Endodermal cell (in vitro differentiated cells): ENCODE measurements at regions not wholly inside any gene's neighbourhood (a gene's known extent, or its start where the extent isn't known, plus 50 kb on each side); places are given as distances from the start of the nearest gene placed in this dataset.

Experiments used
- DNase-seq: peaks from one replicate; pipeline ENCODE4 v3.0.0-alpha.2; 2017
- H3K27ac ChIP-seq: 2 replicates; pipeline ENCODE4 v1.5.1; 2013; ENCODE audit warnings: mild to moderate bottlenecking, low read depth, low read length, moderate library complexity
- H3K27me3 ChIP-seq: 2 replicates; pipeline ENCODE4 v1.6.1; 2013; ENCODE audit warnings: mild to moderate bottlenecking, low read length, moderate library complexity; ENCODE audit not compliant: insufficient read depth, control insufficient read depth, poor library complexity, severe bottlenecking
- H3K36me3 ChIP-seq: 2 replicates; pipeline ENCODE4 v1.7.0; 2013; ENCODE audit warnings: mild to moderate bottlenecking, low read length, moderate library complexity; ENCODE audit not compliant: control insufficient read depth, insufficient read depth
- H3K4me1 ChIP-seq: one replicate; pipeline ENCODE4 v1.7.0; 2013; ENCODE audit warnings: low read length; ENCODE audit not compliant: control insufficient read depth, insufficient read depth
- H3K4me3 ChIP-seq: 2 replicates; pipeline ENCODE4 v1.5.1; 2013; ENCODE audit warnings: mild to moderate bottlenecking, low read length, moderate library complexity
- H3K9ac ChIP-seq: 2 replicates; pipeline ENCODE4 v1.6.1; 2013; ENCODE audit warnings: mild to moderate bottlenecking, low read length, moderate library complexity; ENCODE audit not compliant: poor library complexity, severe bottlenecking; ENCODE audit errors: extremely low read depth
- H3K9me3 ChIP-seq: 2 replicates; pipeline ENCODE4 v1.6.1; 2013; ENCODE audit warnings: mild to moderate bottlenecking, low read length, moderate library complexity; ENCODE audit not compliant: control insufficient read depth
- H3K27ac Mint-ChIP-seq: 2 replicates; pipeline ENCODE4 v1.8.0; 2020; ENCODE audit warnings: mixed read lengths
- H3K27me3 Mint-ChIP-seq: 2 replicates; pipeline ENCODE4 v1.8.0; 2021; ENCODE audit warnings: mild to moderate bottlenecking, mixed read lengths; ENCODE audit not compliant: insufficient read depth
- H3K36me3 Mint-ChIP-seq: 2 replicates; pipeline ENCODE4 v1.8.0; 2020; ENCODE audit warnings: low read depth, mixed read lengths
- H3K4me1 Mint-ChIP-seq: 2 replicates; pipeline ENCODE4 v1.8.0; 2020; ENCODE audit warnings: mixed read lengths
- H3K4me3 Mint-ChIP-seq: 2 replicates; pipeline ENCODE4 v1.8.0; 2020; ENCODE audit warnings: mild to moderate bottlenecking, moderate library complexity, mixed read lengths
- H3K9me3 Mint-ChIP-seq: 2 replicates; pipeline ENCODE4 v1.8.0; 2020; ENCODE audit warnings: mild to moderate bottlenecking, mixed read lengths
- WGBS, 2 experiments: methylation state at CpG; one replicate each; pipeline versions ENCODE4 v1.1.5 to v1.1.7; 2013; ENCODE audit warnings: missing lambda C conversion rate in 2 of 2, mixed read lengths in 1 of 2; ENCODE audit not compliant: insufficient coverage in 1 of 2, insufficient read length in 1 of 2; 5-methylcytosine and 5-hydroxymethylcytosine counted together
- TF ChIP-seq, protein P1 (sequence below): fragments of 200-600 bp; sonication (generic); conservative IDR thresholded peaks from 2 replicates; pipeline ENCODE4 v1.5.0; 2021; ENCODE audit warnings: antibody characterized with exemption, mild to moderate bottlenecking

DNA sequence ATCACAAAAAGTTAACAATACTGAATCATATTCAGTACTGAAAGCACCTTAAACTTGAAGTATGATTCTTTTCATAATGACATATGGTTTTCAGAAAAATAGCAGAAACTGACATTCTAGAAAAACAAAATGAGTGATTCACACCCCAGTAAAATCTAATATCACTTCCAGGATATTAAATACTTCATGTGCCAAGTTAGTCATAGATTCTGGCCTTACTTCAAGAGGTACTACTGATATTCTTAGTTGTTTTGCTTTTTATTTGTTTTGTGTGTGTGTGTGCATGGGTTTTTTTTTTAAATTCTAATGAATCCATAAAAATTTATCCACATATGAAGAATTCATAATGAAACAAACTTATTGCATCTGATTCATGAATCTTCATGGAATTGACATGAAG is 207.9 kb upstream of the UFM1 start:
- Histone ChIP-seq H3K27me3 (no peaks in the 10 kb centered on the region), H3K9ac (no peak overlapping the region), H3K36me3 (no peaks in the 10 kb centered on the region), H3K27ac (no peak overlapping the region), H3K4me3 (no peak overlapping the region), H3K9me3 (no peaks in the 10 kb centered on the region), H3K4me1 (no peaks in the 10 kb centered on the region)
- peaks cover 4% of the 10 kb centered on the region for H3K4me1 Mint-ChIP-seq
- no peak overlapping the region for H3K4me3 Mint-ChIP-seq
- no peaks in the 10 kb centered on the region for H3K36me3 Mint-ChIP-seq
- no peak for DNase-seq
- no peaks in the 10 kb centered on the region for H3K27me3 Mint-ChIP-seq
- TF ChIP-seq, protein P1, sequence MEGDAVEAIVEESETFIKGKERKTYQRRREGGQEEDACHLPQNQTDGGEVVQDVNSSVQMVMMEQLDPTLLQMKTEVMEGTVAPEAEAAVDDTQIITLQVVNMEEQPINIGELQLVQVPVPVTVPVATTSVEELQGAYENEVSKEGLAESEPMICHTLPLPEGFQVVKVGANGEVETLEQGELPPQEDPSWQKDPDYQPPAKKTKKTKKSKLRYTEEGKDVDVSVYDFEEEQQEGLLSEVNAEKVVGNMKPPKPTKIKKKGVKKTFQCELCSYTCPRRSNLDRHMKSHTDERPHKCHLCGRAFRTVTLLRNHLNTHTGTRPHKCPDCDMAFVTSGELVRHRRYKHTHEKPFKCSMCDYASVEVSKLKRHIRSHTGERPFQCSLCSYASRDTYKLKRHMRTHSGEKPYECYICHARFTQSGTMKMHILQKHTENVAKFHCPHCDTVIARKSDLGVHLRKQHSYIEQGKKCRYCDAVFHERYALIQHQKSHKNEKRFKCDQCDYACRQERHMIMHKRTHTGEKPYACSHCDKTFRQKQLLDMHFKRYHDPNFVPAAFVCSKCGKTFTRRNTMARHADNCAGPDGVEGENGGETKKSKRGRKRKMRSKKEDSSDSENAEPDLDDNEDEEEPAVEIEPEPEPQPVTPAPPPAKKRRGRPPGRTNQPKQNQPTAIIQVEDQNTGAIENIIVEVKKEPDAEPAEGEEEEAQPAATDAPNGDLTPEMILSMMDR, result no peak
- no peak overlapping the region for H3K27ac Mint-ChIP-seq
- H3K9me3 Mint-ChIP-seq, result peaks cover 10% of the 10 kb centered on the region

DNA sequence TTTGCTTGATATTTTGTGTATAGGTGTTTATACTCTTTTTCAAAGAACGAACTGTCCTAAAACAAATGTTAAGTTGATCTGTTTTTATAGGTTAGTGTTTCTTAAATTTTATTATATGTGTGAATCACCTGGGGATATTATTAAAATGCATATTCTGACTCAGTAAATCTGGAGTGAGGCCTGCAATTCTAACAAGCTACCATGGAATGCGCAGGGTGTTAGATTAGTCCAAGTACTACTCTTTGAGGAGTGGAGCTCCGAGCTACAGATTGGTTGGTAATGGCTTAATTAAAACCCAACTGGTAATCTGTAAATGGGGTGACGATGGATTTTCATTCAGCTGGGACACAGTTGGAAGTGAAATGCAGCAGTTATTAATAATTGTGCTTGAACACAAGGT is 214.1 kb upstream of the UFM1 start:
- H3K36me3 Mint-ChIP-seq, result no peaks in the 10 kb centered on the region
- 80 to 89% methylated on average over 2 to 4 of the region's 4 CpGs for WGBS, 2 experiments
- peaks cover 8% of the 10 kb centered on the region for H3K9me3 Mint-ChIP-seq
- Histone ChIP-seq H3K4me1 (no peaks in the 10 kb centered on the region), H3K4me3 (no peak overlapping the region), H3K36me3 (no peaks in the 10 kb centered on the region), H3K9ac (no peak overlapping the region), H3K9me3 (no peaks in the 10 kb centered on the region), H3K27me3 (no peaks in the 10 kb centered on the region), H3K27ac (no peak overlapping the region)
- no peaks in the 10 kb centered on the region for H3K27me3 Mint-ChIP-seq
- H3K27ac Mint-ChIP-seq, result no peak overlapping the region
- no peak overlapping the region for H3K4me3 Mint-ChIP-seq
- no peak for DNase-seq
- TF ChIP-seq, protein P1, result no peak
- H3K4me1 Mint-ChIP-seq, result no peaks in the 10 kb centered on the region

DNA sequence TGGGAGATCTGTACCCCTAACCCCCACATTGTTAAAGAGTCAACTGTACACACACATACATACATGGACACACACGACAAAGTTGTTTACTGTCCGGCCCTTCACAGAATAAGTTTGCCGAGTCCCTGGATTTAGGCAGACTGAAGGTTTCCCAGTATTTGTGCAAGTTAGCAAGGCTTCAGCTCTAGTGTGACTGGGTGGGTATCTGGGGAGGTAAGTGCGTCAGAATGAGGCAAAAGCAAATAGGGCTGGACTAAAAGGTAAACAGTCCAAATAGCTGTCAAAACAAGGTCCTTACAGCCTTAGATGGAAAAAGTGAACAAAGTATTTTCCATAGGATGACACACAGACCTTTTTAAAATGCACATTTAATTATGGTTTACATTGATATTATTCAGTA is 228.4 kb upstream of the UFM1 start:
- WGBS, 2 experiments, result 92 to 100% methylated on average over 1 to 4 of the region's 4 CpGs
- no peaks in the 10 kb centered on the region for H3K36me3 ChIP-seq
- no peak for DNase-seq
- Mint-ChIP-seq H3K27ac (no peak overlapping the region), H3K27me3 (no peaks in the 10 kb centered on the region), H3K4me1 (no peaks in the 10 kb centered on the region), H3K9me3 (no peaks in the 10 kb centered on the region), H3K4me3 (no peak overlapping the region), H3K36me3 (no peaks in the 10 kb centered on the region)
- H3K27ac ChIP-seq, result no peak overlapping the region
- no peaks in the 10 kb centered on the region for H3K9me3 ChIP-seq
- TF ChIP-seq, protein P1, result no peak
- no peaks in the 10 kb centered on the region for H3K4me1 ChIP-seq
- no peak overlapping the region for H3K4me3 ChIP-seq
- H3K9ac ChIP-seq, result no peak overlapping the region
- H3K27me3 ChIP-seq, result no peaks in the 10 kb centered on the region
